ENCODE measurements at regions not wholly inside any gene's neighbourhood (a gene's known extent, or its start where the extent isn't known, plus 50 kb on each side); places are given as distances from the start of the nearest gene placed in this dataset.

- no peak for DNase-seq (ENCODE audit: low read depth)
Observed at GRCh38 chr4:178275671-178276360, 833.6 kb upstream of the AGA start.

GRCh38 chr4:178280362-178280761 is 838.1 kb upstream of the AGA start:
- no peak for DNase-seq (ENCODE audit: low read depth)

DNA sequence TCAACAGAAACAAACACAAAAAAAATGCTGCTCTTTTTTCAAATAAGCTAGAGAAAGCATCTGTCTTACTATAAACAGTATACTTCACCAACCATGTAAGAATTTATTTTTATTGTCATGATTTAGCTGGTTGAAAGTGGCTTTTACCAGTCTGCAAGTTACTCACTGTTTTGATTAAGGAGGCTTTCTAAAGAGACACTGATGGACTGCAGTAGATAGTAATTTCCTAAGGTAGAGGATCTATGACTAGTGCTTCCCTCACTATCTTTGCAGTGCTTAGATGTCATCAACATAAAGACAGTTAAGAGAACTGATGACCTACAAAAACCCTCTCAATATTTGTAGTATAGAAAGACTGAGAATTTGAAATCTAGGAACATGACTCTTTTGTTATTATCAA is 846.2 kb upstream of the AGA start:
- no peak for DNase-seq (ENCODE audit: low read depth)

- DNase-seq (ENCODE audit: low read depth): no peak
Observed at GRCh38 chr4:178293601-178294000, 851.4 kb upstream of the AGA start.

- no peak for DNase-seq (ENCODE audit: low read depth)
Observed at GRCh38 chr4:178296669-178297068, 854.4 kb upstream of the AGA start.

DNA sequence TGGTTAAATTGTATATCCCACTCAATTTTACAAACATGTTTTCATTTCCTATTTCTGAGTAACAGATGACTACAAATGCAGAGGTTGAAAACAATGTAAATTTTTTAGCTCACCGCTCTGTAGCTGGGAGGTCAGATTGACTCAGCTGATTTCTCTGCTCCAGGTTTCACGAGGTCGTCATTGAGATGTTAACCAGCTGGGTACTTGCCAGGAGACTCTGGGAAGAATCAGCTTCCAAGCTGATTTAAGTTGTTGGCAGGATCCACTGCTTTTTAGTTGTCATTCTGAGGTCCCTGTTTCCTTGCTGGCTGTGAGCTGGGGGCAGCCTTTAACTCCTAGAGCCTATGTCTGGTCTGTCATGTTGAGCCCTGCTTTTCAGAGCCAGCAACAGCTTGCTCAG is 864.3 kb upstream of the AGA start:
- no peak for DNase-seq (ENCODE audit: low read depth)

DNA sequence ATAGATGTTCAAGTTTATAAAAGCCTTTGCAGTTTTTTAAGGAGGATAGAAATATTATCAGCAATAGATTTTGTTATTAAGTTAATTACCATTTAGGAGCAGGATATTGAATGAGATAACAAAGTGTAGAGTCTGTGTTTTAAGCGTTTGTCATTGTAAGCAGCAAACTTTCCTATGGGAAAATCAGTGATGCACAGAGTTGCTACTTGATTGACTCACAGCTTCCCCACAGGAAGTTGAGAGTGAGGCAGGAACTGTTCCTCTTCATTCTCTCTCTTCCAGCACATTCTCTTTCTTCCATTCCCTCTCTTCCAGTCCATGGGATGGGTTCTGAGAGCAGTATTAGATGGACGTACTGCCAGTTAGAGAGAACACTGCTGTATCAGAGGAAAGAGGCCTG is 867.7 kb upstream of the AGA start:
- DNase-seq (ENCODE audit: low read depth): no peak

GRCh38 chr4:178311997-178312396 is 869.8 kb upstream of the AGA start:
- DNase-seq (ENCODE audit: low read depth): no peak

GRCh38 chr4:178314287-178314686 is 872.0 kb upstream of the AGA start:
- DNase-seq (ENCODE audit: low read depth): no peak

DNA sequence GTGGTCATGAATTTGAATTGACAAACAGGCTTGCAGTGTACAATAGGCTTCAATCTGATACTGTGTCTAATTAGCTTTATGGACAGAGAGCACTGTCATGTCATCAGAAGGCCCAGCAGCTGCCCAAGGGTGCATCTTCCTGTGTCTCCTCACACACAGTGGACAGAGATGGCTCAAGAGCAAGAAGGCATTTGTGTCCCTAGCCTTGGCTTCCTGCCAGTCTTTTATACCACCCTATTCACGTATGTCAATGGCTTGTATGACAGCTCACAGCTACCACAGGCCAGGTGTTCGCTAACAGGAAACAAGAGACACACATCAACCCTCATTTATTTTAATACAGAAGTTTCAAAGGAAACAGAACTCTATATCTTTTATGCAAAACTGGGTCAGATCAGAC is 874.0 kb upstream of the AGA start:
- no peak for DNase-seq (ENCODE audit: low read depth)

DNA sequence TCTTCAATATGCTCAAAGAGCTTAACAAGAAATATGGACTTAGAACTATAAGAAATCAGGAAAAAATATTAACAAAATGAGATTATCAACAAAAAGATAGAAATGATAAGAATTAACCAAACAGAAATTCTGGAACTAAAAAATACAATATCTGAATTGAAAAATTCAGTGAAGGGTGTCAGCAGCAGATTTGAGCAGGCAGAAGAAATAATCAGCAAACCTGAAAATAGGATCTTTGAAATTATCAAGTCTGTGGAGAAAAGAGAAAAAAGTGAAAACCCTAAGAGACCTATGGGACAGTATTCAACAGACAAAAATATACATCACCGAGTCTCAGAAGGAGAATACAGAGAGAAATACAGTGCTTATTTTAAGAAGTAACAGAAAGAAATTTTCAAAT is 877.8 kb upstream of the AGA start:
- DNase-seq (ENCODE audit: low read depth): no peak

GRCh38 chr4:178322524-178323183 is 880.4 kb upstream of the AGA start:
- DNase-seq (ENCODE audit: low read depth): no peak

- DNase-seq (ENCODE audit: low read depth): no peak
Observed at GRCh38 chr4:178329226-178329872, 887.1 kb upstream of the AGA start.

- DNase-seq (ENCODE audit: low read depth): no peak
Observed at GRCh38 chr4:178333355-178333754, 891.1 kb upstream of the AGA start.

DNA sequence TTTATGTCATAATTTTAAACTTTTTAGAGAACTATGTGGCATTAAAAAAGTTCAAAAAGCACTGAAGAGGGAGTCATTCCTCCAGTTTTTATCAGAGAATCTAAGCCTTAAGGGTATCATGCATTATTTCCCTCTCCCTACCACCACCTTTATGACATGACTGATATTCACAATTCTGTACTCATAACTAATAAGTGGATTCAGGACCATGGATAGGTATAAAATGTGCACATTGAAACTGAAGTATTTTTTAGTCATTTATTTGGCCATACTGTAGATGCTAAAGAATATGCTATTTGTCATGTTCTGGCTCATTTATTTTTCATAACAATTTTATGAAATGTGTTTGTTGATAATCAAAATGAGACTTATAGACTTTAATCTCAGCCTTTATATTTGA is 897.5 kb upstream of the AGA start:
- DNase-seq (ENCODE audit: low read depth): no peak

DNA sequence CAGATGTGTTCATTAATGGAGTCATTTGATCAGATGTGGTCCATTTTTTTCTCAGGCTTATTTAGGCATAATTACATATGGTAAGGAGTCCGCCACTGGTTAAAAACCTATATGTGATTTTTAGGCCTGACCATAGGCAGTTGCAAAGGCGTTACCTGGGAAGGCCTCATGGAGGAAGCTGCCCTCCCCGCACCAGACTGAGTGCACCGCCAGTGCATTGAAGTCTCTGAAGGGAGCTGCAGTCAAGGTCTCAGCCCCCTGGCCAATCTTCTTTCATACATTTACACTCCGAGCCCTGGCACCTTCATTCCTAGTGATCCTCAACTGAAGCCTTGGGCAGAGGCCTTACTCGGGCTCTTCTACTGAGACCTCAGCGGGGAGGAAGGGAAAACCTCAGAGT is 898.2 kb upstream of the AGA start:
- no peak for DNase-seq (ENCODE audit: low read depth)

- DNase-seq (ENCODE audit: low read depth): no peak
Observed at GRCh38 chr4:178344096-178344495, 901.9 kb upstream of the AGA start.

DNA sequence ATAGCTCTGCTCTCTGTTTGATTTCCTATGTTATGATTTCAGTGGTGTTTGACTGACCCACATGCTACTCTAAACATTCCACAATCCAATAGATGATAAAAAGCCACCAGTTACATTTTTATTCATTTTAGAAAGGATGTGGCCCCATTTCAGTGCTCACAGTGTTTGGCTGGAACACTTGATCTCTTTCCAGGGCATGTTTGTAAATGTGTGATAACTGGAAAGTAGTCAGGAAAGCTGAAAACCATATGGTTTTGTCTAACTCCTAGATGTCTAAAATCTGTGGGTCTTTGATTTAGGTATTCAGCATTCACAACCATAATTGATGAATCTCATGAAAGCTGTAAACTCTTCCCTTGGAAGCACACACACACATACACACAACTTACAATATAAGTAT is 904.9 kb upstream of the AGA start:
- DNase-seq (ENCODE audit: low read depth): no peak

DNA sequence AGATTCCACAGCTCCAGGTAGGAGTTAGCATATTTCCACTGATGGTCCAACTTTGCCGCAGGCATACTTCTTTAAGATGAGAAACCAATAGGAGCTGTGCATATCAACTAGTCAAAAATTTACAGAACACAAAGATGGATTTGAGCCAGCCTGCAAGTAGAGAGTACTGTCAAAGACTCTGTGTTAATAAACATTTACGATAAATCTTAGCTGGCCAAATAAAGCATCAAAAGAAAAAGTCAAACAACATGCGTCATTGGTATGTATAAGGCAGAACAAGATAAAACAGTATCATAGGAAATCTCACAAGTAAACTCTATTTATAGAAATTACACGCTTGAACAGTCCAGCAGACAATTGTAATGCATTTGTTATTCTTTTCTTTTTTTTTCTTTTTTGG is 907.4 kb upstream of the AGA start:
- DNase-seq (ENCODE audit: low read depth): no peak

GRCh38 chr4:178351185-178351584 is 908.9 kb upstream of the AGA start:
- no peak for DNase-seq (ENCODE audit: low read depth)

DNA sequence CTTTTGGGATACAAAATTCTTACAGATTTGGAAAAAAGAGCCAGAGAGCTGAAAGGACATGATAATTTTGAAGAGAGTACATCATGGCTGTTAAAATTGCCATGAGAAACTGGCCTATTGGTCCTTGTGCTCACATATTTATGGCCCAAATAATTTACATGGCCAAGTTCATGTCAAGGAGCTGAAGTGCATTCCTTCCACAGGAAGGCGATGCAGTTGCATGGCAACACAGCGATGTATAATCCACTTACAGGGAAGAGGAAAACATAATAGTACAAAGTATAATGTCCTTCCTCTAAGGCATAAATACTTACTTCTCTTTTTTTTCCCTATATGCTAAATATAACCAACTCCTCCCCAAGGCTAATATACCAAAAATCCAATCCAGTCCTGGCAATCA is 914.5 kb upstream of the AGA start:
- DNase-seq (ENCODE audit: low read depth): no peak

DNA sequence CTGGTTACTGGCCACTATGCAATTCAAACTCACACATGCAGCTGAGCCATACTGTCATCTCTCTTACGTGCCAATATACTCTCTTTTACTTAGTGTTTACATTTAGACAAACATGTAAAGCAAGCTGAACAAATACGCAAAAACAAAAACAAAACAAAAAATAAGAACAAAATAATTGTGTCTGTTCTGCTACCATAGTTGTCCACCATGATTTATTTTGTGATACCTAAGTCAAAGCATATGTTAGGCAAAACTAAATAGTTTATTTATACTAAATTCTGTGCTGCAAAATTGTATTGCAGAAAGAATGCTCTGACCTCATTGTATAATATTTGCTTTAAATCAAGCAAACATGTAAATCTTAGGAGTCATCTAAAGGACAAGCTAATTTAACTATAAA is 943.2 kb upstream of the AGA start:
- no peak for DNase-seq (ENCODE audit: low read depth)

DNA sequence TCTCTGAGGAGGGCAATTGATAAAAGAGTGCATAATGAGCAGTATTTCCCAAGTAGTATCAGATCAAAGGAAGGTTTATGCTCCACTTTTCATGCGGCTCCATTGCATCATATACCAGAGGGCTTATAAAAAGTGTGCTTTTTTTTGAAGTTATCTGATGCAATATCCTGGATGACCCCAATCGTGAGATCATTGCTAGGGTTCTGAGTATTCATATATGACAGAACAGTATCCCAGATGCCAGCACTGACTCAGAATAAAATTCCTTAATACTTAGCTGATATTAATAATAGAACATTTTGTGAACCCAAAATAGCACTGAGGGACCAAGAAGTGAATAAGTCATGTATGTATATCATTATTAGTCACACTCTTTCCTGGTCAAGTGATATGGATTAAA is 945.5 kb upstream of the AGA start:
- DNase-seq (ENCODE audit: low read depth): no peak

Measured in RPMI7951 (cell line).